NCI-H1417 (cell line): ENCODE measurements at regions not wholly inside any gene's neighbourhood (a gene's known extent, or its start where the extent isn't known, plus 50 kb on each side); places are given as distances from the start of the nearest gene placed in this dataset.

Experiments
- DNase-seq, 3 experiments: peaks; one replicate each; lab custom pipeline; 2025; lab: John Stamatoyannopoulos, UW

DNA sequence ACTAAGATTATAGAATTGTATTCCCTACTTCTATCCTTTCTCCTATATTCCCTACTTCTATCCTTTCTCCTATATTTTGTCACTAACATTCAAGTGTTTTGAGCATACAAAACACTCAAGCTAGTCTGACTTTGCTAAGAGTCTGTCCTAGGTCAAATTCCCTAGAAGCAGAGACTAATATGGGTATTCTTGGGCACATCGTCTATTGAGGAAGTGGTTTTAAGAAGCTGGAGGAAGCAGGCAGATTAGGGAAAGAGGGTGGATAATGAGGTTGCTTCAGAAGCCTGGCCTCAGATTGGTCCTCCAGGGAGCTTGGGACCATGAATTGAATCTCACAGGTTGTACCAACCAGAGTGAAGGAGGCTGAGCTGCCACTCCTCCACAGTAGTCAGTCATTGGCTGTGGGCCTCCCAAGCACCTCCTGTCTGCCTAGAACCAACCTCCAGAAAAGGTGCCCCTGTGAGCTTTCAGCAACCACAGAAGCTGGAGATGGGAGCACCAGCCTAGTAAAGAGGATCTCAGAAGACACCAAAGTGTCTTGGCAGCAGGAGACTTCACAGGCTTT lies 295.9 kb upstream of the PHF14 start:
- no peak for DNase-seq

DNA sequence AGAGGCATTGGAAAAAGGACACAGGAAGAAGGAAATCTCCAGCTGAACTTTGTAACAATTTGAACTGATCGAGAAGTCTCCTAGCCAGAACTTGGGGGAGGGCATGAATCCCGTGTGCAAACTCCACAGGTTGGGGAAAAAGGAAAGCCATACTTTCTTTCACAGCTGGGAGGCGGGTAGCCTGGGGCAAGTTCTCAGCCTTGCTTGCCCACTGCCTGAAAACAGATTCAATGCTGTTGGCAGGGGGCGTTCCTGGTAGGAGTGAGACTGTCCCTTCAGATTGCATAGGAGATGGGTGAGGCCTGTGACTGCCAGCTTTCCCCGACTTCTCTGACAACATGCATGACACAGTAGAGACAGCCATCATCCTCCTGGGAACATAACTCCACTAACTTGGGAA lies 289.1 kb upstream of the PHF14 start:
- no peak for DNase-seq

DNA sequence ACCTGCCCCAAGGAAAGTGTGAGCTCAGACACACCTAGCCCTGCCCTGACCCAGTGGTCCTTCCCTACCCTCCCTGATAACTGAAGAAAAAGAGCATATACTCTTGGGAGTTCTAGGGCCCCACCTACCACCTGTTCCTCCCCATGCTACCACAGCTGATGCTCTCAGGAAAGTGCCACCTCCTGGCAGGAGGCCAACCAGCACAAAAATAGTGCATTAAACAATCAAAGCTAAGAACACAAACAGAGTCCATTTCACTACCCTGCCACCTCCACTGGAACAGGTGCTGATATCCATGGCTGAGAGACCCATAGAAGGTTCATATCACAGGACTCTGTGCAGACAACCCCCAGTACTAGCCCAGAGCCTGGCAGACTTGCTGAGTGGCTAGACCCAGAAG lies 288.6 kb upstream of the PHF14 start:
- peak in 1 of 3 experiments; percentile 30 for DNase-seq

DNA sequence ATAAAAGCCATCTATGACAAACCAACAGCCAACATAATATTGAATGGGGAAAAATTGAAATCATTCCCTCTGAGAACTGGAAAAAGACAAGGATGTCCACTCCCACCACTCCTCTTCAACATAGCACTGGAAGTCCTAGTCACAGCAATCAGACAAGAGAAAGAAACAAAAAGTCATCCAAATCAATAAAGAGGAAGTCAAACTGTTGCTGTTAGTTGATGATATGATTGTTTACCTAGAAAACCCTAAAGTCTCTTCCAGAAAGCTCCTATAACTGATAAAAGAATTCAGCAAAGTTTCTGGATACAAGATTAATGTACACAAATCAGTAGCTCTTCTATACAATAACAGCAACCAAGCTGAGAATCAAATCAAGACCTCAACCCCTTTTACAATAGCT lies 285.1 kb upstream of the PHF14 start:
- no peak for DNase-seq

DNA sequence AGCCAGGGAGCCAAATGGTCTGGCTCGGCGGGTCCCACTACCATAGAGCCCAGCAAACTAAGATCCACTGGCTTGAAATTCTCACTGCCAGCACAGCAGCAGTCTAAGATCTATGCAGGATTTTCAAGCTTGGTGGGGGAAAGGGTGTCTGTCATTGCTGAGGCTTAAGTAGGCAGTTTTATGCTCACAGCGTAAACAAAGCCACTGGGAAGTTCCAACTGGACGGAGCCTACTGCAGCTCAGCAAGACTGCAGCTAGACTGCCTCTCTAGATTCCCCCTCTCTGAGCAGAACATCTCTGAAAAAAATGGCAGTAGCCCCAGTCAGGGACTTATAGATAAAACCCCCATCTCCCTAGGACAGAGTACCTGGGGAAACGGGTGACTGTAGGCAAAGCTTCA lies 277.6 kb upstream of the PHF14 start:
- DNase-seq = peak in 1 of 3 experiments; percentile 12

- DNase-seq = no peak
Measured at GRCh38 chr7:10703059-10703458, 270.6 kb upstream of the PHF14 start.

GRCh38 chr7:10703981-10704380 lies 269.7 kb upstream of the PHF14 start:
- DNase-seq = no peak

- DNase-seq = no peak
Measured at GRCh38 chr7:10704653-10705052, 269.0 kb upstream of the PHF14 start.

- DNase-seq = no peak
Measured at GRCh38 chr7:10706875-10707493, 266.7 kb upstream of the PHF14 start.

- DNase-seq = peak in 1 of 3 experiments; percentile 40
Measured at GRCh38 chr7:10707519-10707918, 266.2 kb upstream of the PHF14 start.

DNA sequence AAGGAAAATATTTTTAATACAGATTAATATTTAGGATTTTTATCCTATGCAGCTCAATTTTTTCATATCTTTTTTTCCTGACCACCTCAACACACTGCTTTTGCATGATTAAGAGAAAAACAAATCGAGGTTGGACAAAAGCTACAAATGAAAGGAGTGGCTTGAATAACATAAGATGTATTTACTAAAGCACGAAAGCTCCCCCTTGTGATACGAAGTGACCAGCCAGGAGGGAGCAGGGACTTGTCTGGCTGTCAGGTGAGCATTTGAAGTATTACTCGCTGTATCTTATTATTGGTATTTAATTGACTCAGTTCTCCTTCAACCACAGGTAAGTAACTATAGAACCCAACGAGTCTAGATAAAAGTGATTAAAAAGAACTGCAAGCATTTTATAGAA lies 265.2 kb upstream of the PHF14 start:
- peak in 2 of 3 experiments; percentile 64 to 87 for DNase-seq

GRCh38 chr7:10718768-10719167 lies 254.9 kb upstream of the PHF14 start:
- DNase-seq = no peak

DNA sequence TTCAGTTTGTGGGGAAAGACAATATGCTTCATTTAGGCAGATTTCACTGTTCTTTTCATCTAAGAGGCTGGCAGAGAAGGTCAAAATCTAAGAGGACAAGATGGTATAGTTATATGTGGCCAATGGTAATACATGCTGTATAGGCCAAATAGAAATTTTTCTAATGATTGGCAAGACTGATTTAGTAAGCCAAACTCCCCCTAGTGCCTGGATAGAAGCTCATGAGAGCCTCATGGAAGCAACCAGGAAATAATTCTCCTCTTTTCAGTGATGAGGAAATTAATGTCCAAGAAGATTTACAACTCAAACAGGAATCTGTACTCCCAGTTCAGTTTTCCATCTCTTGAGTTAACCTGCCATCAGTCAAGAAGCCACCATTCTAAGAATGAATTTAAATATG lies 253.6 kb upstream of the PHF14 start:
- no peak for DNase-seq

GRCh38 chr7:10721289-10721688 lies 252.4 kb upstream of the PHF14 start:
- no peak for DNase-seq

DNA sequence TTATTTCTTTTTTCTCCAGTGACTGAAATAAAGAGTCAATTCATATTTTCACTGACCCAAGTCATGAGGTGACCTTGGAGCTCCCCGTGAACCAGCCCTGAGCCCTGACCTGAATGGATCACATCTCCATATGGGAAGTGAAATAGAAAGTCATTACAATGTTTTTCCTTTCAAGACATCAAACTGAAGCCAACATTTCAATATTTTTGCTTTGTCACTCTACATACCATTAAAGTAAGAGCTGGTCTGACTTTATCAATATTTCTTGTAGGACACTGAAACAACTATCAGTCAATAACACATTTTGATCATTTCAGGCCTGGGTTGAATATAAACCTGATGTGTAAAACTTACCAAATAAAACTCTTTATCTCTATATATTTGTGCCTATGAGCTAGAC lies 249.8 kb upstream of the PHF14 start:
- no peak for DNase-seq

DNA sequence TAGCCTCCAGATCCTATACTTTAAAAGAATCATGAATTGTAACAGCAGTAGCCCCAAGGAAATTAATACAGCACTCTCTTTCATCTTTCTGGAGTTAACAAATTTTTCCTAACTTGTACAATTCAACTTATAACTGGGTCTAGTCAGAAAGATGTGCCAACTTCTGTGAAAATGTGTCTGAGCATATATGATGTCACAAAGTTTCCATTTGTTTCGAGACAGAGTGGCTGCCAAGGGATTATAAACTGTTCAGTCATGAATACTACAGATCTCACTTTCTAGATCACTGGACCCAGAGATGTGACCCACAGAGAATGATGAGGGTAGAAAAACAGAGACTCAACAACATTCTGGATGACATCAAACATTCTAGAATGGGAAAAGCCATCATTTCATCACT lies 249.2 kb upstream of the PHF14 start:
- no peak for DNase-seq

GRCh38 chr7:10727636-10728035 lies 246.0 kb upstream of the PHF14 start:
- no peak for DNase-seq

- DNase-seq = no peak
Measured at GRCh38 chr7:10731253-10731773, 242.4 kb upstream of the PHF14 start.

DNA sequence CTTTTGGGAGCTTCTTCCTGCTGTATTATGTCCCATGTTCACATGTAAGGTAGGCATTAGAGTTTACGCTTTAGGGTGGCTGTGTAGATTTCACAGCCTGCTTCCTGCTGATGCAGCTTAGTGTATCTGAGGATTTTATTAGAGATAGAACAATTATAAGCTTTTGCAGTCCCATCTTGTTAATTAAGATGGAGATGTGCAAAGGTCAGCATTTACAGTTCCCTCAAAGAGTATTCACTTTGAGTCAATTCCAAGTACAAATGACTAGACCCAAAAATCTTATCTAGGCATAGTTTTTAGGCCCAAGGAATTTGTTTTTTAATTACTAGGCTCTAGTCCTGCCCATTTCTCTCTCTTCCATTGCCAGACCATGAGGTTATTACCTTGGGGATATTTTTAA lies 239.9 kb upstream of the PHF14 start:
- DNase-seq = no peak

DNA sequence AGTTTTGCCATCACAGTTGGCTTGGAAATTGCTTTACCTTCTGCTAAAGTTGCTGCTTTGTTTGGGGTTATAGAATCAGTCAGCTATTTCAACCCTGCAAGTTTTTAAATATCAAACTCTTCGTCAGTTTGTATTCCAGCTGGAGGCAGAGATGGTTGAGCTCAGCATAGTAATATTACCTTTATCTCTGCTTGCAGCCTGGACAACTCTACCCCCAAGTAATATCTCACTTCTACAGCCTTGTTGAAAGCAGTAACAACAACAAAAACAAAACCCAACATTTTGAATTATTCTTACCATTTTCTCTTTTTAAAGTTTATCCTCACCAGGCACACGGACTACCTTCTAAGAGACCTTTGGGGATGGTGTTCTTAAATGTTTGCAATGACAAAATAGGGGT lies 239.1 kb upstream of the PHF14 start:
- DNase-seq = no peak

DNA sequence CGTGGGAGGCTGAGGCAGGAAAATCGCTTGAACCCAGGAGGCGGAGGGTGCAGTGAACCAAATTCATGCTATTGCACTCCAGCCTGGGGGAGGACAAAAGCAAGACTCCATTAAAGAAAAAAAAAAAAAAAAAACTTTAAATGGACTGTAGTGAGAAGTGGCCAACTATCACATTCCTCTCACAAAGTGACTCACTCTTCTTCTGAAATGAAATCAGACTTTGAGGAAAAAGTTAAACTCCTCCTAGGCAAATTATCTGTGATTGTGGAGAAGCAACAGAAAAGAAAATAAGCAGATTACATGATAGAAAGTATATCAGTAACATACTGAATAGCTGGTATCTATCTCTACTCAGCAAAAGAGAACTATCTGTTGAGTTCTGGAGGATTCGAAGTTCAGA lies 234.3 kb upstream of the PHF14 start:
- DNase-seq = no peak

DNA sequence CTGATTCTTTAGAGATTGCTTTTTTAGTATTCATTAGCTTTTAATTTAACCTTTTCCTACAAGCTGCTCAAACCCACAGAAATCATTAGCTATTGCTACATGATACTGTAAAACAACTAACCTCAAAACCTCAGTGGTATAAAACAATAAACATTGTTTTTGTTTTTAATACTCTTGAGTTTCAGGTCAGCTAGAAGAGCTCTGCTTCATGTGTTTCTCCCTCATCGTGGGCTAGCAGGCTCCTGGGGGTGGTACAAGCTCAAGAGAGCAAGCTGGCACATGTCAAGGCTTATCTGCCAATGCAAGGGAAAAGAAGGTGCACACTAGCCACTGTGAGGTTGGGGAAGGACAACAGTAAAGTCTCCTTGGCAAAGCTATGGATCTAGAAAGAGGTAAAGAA lies 232.9 kb upstream of the PHF14 start:
- no peak for DNase-seq

DNA sequence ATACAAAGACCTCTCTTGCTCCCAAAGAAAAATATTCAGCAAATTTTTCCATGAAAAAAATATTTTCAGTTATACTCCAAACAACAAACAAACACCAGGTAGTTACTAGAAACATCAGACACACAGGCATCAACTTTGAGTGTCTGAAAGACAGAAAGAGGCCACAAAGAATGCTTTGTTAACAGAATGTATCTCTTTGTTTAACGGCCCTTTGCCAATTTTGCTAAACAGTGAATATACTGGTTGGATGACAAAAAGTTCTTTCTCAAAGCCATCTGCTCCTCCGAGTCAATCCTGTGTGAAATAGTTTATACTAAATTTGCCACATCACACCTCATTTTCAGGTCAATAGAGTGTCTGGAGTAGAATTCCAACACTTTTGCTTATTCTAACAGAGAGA lies 216.7 kb upstream of the PHF14 start:
- no peak for DNase-seq

DNA sequence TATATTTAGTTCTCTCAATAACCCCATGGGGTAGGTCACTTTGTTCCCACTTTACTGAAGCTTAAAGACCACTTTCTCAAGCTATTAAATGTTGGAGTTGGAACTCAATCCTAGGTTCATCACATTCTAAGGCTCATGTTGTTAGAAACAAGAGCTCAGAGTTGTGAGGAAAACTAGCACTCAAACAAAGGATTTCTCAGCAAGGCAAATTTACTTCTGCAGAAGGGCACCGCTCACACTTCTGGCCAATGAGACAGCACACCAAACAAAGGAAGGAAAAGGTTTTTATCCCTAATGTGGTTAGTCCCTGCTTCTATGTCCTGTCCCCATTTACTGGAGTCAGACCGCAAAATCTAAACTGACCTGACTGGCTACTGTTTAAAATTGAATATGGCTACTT lies 214.6 kb upstream of the PHF14 start:
- DNase-seq = no peak
